HFFc6 (cell line): ENCODE measurements at regions not wholly inside any gene's neighbourhood (a gene's known extent, or its start where the extent isn't known, plus 50 kb on each side); places are given as distances from the start of the nearest gene placed in this dataset.

Experiments used
- DNase-seq: peaks from one replicate; pipeline ENCODE4 v3.0.0-alpha.2; 2018
- H3K27ac Mint-ChIP-seq: 2 replicates; pipeline ENCODE4 v1.8.0; 2020; ENCODE audit warnings: mild to moderate bottlenecking, mixed read lengths
- H3K27me3 Mint-ChIP-seq: 2 replicates; pipeline ENCODE4 v1.8.0; 2021; ENCODE audit warnings: mild to moderate bottlenecking, moderate library complexity, mixed read lengths; ENCODE audit not compliant: insufficient read depth
- H3K36me3 Mint-ChIP-seq: 2 replicates; pipeline ENCODE4 v1.8.0; 2021; ENCODE audit warnings: low read depth, mixed read lengths
- H3K4me1 Mint-ChIP-seq: 2 replicates; pipeline ENCODE4 v1.8.0; 2020; ENCODE audit warnings: low read depth, mixed read lengths
- H3K4me3 Mint-ChIP-seq: 2 replicates; pipeline ENCODE4 v1.8.0; 2020; ENCODE audit warnings: mild to moderate bottlenecking, moderate library complexity, mixed read lengths
- H3K9me3 Mint-ChIP-seq: 2 replicates; pipeline ENCODE4 v1.8.0; 2020; ENCODE audit warnings: mild to moderate bottlenecking, mixed read lengths
- TF ChIP-seq, protein P1 (sequence below): fragments of 200-600 bp; sonication (generic); IDR thresholded peaks from 2 replicates; pipeline ENCODE4 v1.5.0; 2021; ENCODE audit warnings: antibody characterized with exemption, mild to moderate bottlenecking

GRCh38 chr17:72539981-72540897 is 419.4 kb downstream of the SOX9 start:
- TF ChIP-seq, protein P1, sequence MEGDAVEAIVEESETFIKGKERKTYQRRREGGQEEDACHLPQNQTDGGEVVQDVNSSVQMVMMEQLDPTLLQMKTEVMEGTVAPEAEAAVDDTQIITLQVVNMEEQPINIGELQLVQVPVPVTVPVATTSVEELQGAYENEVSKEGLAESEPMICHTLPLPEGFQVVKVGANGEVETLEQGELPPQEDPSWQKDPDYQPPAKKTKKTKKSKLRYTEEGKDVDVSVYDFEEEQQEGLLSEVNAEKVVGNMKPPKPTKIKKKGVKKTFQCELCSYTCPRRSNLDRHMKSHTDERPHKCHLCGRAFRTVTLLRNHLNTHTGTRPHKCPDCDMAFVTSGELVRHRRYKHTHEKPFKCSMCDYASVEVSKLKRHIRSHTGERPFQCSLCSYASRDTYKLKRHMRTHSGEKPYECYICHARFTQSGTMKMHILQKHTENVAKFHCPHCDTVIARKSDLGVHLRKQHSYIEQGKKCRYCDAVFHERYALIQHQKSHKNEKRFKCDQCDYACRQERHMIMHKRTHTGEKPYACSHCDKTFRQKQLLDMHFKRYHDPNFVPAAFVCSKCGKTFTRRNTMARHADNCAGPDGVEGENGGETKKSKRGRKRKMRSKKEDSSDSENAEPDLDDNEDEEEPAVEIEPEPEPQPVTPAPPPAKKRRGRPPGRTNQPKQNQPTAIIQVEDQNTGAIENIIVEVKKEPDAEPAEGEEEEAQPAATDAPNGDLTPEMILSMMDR: peak; percentile 90
- Mint-ChIP-seq H3K4me1 (peaks cover 11% of the 10 kb centered on the region), H3K27ac (peak overlapping the region; percentile 64), H3K27me3 (no peaks in the 10 kb centered on the region), H3K36me3 (no peaks in the 10 kb centered on the region), H3K9me3 (no peaks in the 10 kb centered on the region), H3K4me3 (peak overlapping the region; percentile 75)
- peak; percentile 64 for DNase-seq

GRCh38 chr17:72542317-72542716 is 421.5 kb downstream of the SOX9 start:
- Mint-ChIP-seq H3K27me3 (no peaks in the 10 kb centered on the region; the same call in 1 of the 2 replicates), H3K27ac (no peak overlapping the region), H3K4me1 (peaks cover 18% of the 10 kb centered on the region), H3K9me3 (no peaks in the 10 kb centered on the region), H3K36me3 (no peaks in the 10 kb centered on the region), H3K4me3 (no peak overlapping the region)
- TF ChIP-seq, protein P1: no peak
- DNase-seq: no peak

- peak overlapping the region; percentile 21; the same call in 1 of the 2 replicates for H3K27ac Mint-ChIP-seq
- no peaks in the 10 kb centered on the region; the same call in 1 of the 2 replicates for H3K27me3 Mint-ChIP-seq
- peak; percentile 36 for DNase-seq
- no peaks in the 10 kb centered on the region for H3K36me3 Mint-ChIP-seq
- H3K9me3 Mint-ChIP-seq: no peaks in the 10 kb centered on the region
- no peak overlapping the region for H3K4me3 Mint-ChIP-seq
- H3K4me1 Mint-ChIP-seq: peaks cover 7% of the 10 kb centered on the region
- TF ChIP-seq, protein P1: no peak
These were observed 424.9 kb downstream of the SOX9 start for GRCh38 chr17:72545766-72546165.

DNA sequence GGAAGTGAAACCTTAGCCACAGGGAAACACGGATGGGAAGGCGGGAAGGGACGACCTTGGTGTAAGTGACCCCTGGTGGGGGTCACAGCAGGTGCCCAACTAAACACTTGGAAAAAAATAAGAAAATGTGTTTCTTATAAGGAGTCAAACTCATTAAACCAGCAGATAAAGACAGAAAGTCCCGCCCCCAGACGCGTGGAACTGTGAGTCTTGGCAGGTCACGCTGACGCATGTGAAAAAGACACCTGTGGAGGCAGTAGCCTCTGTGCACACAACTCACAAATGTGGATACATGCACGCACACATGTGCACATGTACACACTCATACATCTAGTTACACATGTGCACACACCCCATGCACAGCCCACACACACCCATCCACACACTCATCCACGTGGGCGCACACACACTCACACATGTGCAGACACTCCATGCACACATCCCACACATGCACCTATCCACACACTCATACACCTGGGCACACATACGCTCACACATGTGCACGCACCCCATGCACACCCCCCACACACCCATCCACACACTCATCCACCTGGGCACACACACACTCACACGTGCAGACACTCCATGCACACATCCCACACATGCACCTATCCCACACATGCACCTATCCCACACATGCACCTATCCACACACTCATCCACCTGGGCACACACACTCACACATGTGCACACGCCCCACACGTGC is 432.4 kb downstream of the SOX9 start:
- Mint-ChIP-seq H3K27me3 (no peaks in the 10 kb centered on the region), H3K4me1 (no peaks in the 10 kb centered on the region), H3K36me3 (no peaks in the 10 kb centered on the region), H3K27ac (no peak overlapping the region), H3K4me3 (no peak overlapping the region), H3K9me3 (no peaks in the 10 kb centered on the region)
- TF ChIP-seq, protein P1: no peak
- DNase-seq: no peak

GRCh38 chr17:72554508-72554907 is 433.7 kb downstream of the SOX9 start:
- no peak overlapping the region for H3K4me3 Mint-ChIP-seq
- no peaks in the 10 kb centered on the region for H3K4me1 Mint-ChIP-seq
- no peak for DNase-seq
- TF ChIP-seq, protein P1: no peak
- H3K27me3 Mint-ChIP-seq: no peaks in the 10 kb centered on the region
- H3K36me3 Mint-ChIP-seq: no peaks in the 10 kb centered on the region
- no peaks in the 10 kb centered on the region for H3K9me3 Mint-ChIP-seq
- H3K27ac Mint-ChIP-seq: no peak overlapping the region
